K562 (cell line): ENCODE measurements at regions not wholly inside any gene's neighbourhood (a gene's known extent, or its start where the extent isn't known, plus 50 kb on each side); places are given as distances from the start of the nearest gene placed in this dataset.

Experiments
- AFF4 ChIP-seq: sonication (generic); formaldehyde crosslinking; IDR thresholded peaks from 2 replicates; pipeline ENCODE4 v1.8.0; 2023; ENCODE audit warnings: mild to moderate bottlenecking, missing genetic modification reagents
- ATF7 ChIP-seq: fragments of 450-650 bp; IDR thresholded peaks from 2 replicates; pipeline ENCODE4 v1.7.1; 2014; ENCODE audit warnings: mild to moderate bottlenecking, moderate library complexity
- BMI1 ChIP-seq: fragments of 150-350 bp; IDR thresholded peaks from 2 replicates; pipeline ENCODE4 v1.6.1; 2014; ENCODE audit warnings: low read length
- CAMTA2 ChIP-seq: fragments of 250-450 bp; sonication (Bioruptor Pico); conservative IDR thresholded peaks from 2 replicates; pipeline ENCODE4 v1.5.1; 2022
- CEBPG ChIP-seq, 3 experiments: fragments of 200-800 bp in 1 of 3; sonication (Bioruptor generic) in 1 of 3; sonication (generic) in 1 of 3; formaldehyde crosslinking in 1 of 3; IDR thresholded peaks in 2 of 3; conservative IDR thresholded peaks in 1 of 3; 2 replicates each; pipeline versions ENCODE4 v1.6.1 to v1.8.0; 2016 to 2022; ENCODE audit warnings: missing compliant biosample characterization in 2 of 3, missing genetic modification characterization in 2 of 3, mild to moderate bottlenecking in 1 of 3, missing genetic modification reagents in 1 of 3
- DLX4 ChIP-seq: fragments of 250-450 bp; sonication (Bioruptor Pico); IDR thresholded peaks from 2 replicates; pipeline ENCODE4 v1.6.1; 2021; ENCODE audit warnings: mild to moderate bottlenecking
- E2F1 ChIP-seq: sonication (generic); formaldehyde crosslinking; IDR thresholded peaks from 2 replicates; pipeline ENCODE4 v1.8.1; 2023; ENCODE audit warnings: mild to moderate bottlenecking, missing genetic modification reagents, moderate library complexity
- EP400 ChIP-seq: fragments of 450-650 bp; IDR thresholded peaks from 2 replicates; pipeline ENCODE4 v1.6.1; 2017; ENCODE audit warnings: antibody characterized with exemption, mild to moderate bottlenecking, moderate library complexity
- FOXK1 ChIP-seq: sonication (generic); formaldehyde crosslinking; IDR thresholded peaks from 2 replicates; pipeline ENCODE4 v1.8.0; 2022; ENCODE audit warnings: missing genetic modification reagents, mild to moderate bottlenecking, borderline replicate concordance
- ILK ChIP-seq: fragments of 450-650 bp; IDR thresholded peaks from 2 replicates; pipeline ENCODE4 v1.6.1; 2016; ENCODE audit warnings: missing genetic modification characterization, low read depth, mild to moderate bottlenecking, missing compliant biosample characterization, moderate library complexity, borderline replicate concordance
- MAFF ChIP-seq: IDR thresholded peaks from 2 replicates; pipeline ENCODE4 v1.6.1; 2012; ENCODE audit warnings: low read length, improper control_type of control experiment
- MED1 ChIP-seq: sonication (generic); formaldehyde crosslinking; IDR thresholded peaks from 2 replicates; pipeline ENCODE4 v1.8.1; 2023; ENCODE audit warnings: missing genetic modification reagents, borderline replicate concordance
- NELFE ChIP-seq: IDR thresholded peaks from 2 replicates; pipeline ENCODE4 v1.6.1; 2011; ENCODE audit warnings: mild to moderate bottlenecking; ENCODE audit not compliant: insufficient read depth, insufficient read length
- NR2F6 ChIP-seq: fragments of 450-650 bp; formaldehyde crosslinking; IDR thresholded peaks from 2 replicates; pipeline ENCODE4 v1.4.0; 2020; ENCODE audit warnings: mild to moderate bottlenecking
- RBM17 ChIP-seq: fragments of 200-400 bp; formaldehyde crosslinking; IDR thresholded peaks from 2 replicates; pipeline ENCODE4 v1.6.1; 2017; ENCODE audit warnings: low read depth, mild to moderate bottlenecking, low read length, borderline replicate concordance
- RCOR1 ChIP-seq, 2 experiments: IDR thresholded peaks; 2 replicates each; pipeline ENCODE4 v1.6.1; 2012; ENCODE audit warnings: low read depth in 2 of 2, low read length in 2 of 2, borderline replicate concordance in 1 of 2, improper control_type of control experiment in 1 of 2
- SREBF1 ChIP-seq: fragments of 150-350 bp; IDR thresholded peaks from 2 replicates; pipeline ENCODE4 v1.6.1; 2014; ENCODE audit warnings: antibody characterized with exemption, low read depth, low read length, borderline replicate concordance
- TRIM24 ChIP-seq, 2 experiments: fragments of 450-650 bp; IDR thresholded peaks; 2 replicates each; pipeline ENCODE4 v1.6.1; 2016
- USF2 ChIP-seq: sonication (generic); formaldehyde crosslinking; IDR thresholded peaks from 2 replicates; pipeline ENCODE4 v1.5.0; 2020; ENCODE audit warnings: missing genetic modification reagents
- XRCC3 ChIP-seq: fragments of 450-650 bp; IDR thresholded peaks from 2 replicates; pipeline ENCODE4 v1.6.1; 2017; ENCODE audit warnings: mild to moderate bottlenecking, moderate library complexity
- ZBTB26 ChIP-seq: fragments of 450-650 bp; formaldehyde crosslinking; IDR thresholded peaks from 2 replicates; pipeline ENCODE4 v1.4.0; 2022; ENCODE audit warnings: missing genetic modification characterization
- ZNF184 ChIP-seq: sonication (generic); formaldehyde crosslinking; IDR thresholded peaks from 2 replicates; pipeline ENCODE4 v1.5.0; 2020; ENCODE audit warnings: missing genetic modification reagents
- ZNF316 ChIP-seq: fragments of 450-650 bp; IDR thresholded peaks from 2 replicates; pipeline ENCODE4 v1.6.1; 2016

- TF ChIP-seq EP400 (peak; percentile 15; the same call in 1 of the 2 replicates), E2F1 (CRISPR knock-in tag) (no peak), ZNF316 (no peak), RCOR1 (IDR thresholded peaks at IDR 0.05; ENCODE audit: borderline replicate concordance in 1 of 2, low read depth in 2 of 2, low read length in 2 of 2) (peak in 1 of 2 experiments; percentile 55; a peak in 1 of 4 replicates), XRCC3 (no peak), SREBF1 (no peak), CEBPG (CRISPR knock-in tag; IDR thresholded peaks at IDR 0.05) (no peak), CEBPG (tag; conservative IDR thresholded peaks at IDR 0.05 in 1 of 2, IDR thresholded peaks at IDR 0.05 in 1 of 2) (peak; percentile 48 to 72; a peak in 3 of 4 replicates), ILK (tag) (no peak), MED1 (CRISPR knock-in tag) (no peak), ATF7 (peak; percentile 79), NELFE (no peak), ZNF184 (CRISPR knock-in tag) (no peak), MAFF (no peak), DLX4 (CRISPR knock-in tag) (no peak), USF2 (CRISPR knock-in tag) (no peak), CAMTA2 (CRISPR knock-in tag) (no peak), NR2F6 (CRISPR knock-in tag) (no peak), FOXK1 (CRISPR knock-in tag) (no peak), AFF4 (CRISPR knock-in tag) (no peak), ZBTB26 (CRISPR knock-in tag) (no peak), RBM17 (no peak), BMI1 (no peak), TRIM24 (IDR thresholded peaks at IDR 0.05) (peak in 1 of 2 experiments; percentile 25; a peak in 1 of 4 replicates)
Observed at GRCh38 chr7:50227726-50228125, 76.8 kb upstream of the IKZF1 start (continued).
